GM21528 (cell line): ENCODE measurements at regions not wholly inside any gene's neighbourhood (a gene's known extent, or its start where the extent isn't known, plus 50 kb on each side); places are given as distances from the start of the nearest gene placed in this dataset.

Experiments
- ATAC-seq: cut with Tn5 transposase; IDR thresholded peaks from one replicate; pipeline ENCODE4 v1.9.1; 2021; ENCODE audit warnings: mild to moderate bottlenecking, moderate library complexity; ENCODE audit not compliant: unreplicated experiment, low FRiP score

GRCh38 chr7:46448478-46448877 is 527.4 kb upstream of the IGFBP3 start:
- no peak for ATAC-seq

- ATAC-seq: no peak
These were observed 525.1 kb upstream of the IGFBP3 start for GRCh38 chr7:46446151-46446550.

- no peak for ATAC-seq
These were observed 523.2 kb upstream of the IGFBP3 start for GRCh38 chr7:46444256-46444655.

- no peak for ATAC-seq
These were observed 519.1 kb upstream of the IGFBP3 start for GRCh38 chr7:46440186-46440585.

- ATAC-seq: no peak
These were observed 511.6 kb upstream of the IGFBP3 start for GRCh38 chr7:46432708-46433107.

- no peak for ATAC-seq
These were observed 507.2 kb upstream of the IGFBP3 start for GRCh38 chr7:46428295-46428694.

- no peak for ATAC-seq
These were observed 503.9 kb upstream of the IGFBP3 start for GRCh38 chr7:46424934-46425333.

GRCh38 chr7:46421441-46422230 is 500.6 kb upstream of the IGFBP3 start:
- no peak for ATAC-seq

GRCh38 chr7:46414946-46415345 is 493.9 kb upstream of the IGFBP3 start:
- ATAC-seq: no peak

- ATAC-seq: no peak
These were observed 490.2 kb upstream of the IGFBP3 start for GRCh38 chr7:46411236-46411635.

GRCh38 chr7:46407125-46407524 is 486.1 kb upstream of the IGFBP3 start:
- no peak for ATAC-seq

GRCh38 chr7:46397591-46397990 is 476.5 kb upstream of the IGFBP3 start:
- ATAC-seq: no peak

- ATAC-seq: no peak
These were observed 475.4 kb upstream of the IGFBP3 start for GRCh38 chr7:46396481-46396880.

- ATAC-seq: no peak
These were observed 472.1 kb upstream of the IGFBP3 start for GRCh38 chr7:46393142-46393541.

- ATAC-seq: no peak
These were observed 470.4 kb upstream of the IGFBP3 start for GRCh38 chr7:46391231-46392201.

GRCh38 chr7:46390042-46390441 is 469.0 kb upstream of the IGFBP3 start:
- ATAC-seq: no peak

- ATAC-seq: no peak
These were observed 468.1 kb upstream of the IGFBP3 start for GRCh38 chr7:46389146-46389545.

- ATAC-seq: no peak
These were observed 466.6 kb upstream of the IGFBP3 start for GRCh38 chr7:46387646-46388045.

GRCh38 chr7:46386428-46387399 is 465.6 kb upstream of the IGFBP3 start:
- no peak for ATAC-seq

- no peak for ATAC-seq
These were observed 464.7 kb upstream of the IGFBP3 start for GRCh38 chr7:46385662-46386309.
